NCI-H446 treated with DMSO at 0.1 percent for 48 hours (cell line): ENCODE measurements at regions not wholly inside any gene's neighbourhood (a gene's known extent, or its start where the extent isn't known, plus 50 kb on each side); places are given as distances from the start of the nearest gene placed in this dataset.
A peak's percentile ranks its signal among the peaks of the same experiment; 100 is the strongest.
"Not testable (repeated sequence)": the region's sequence is repeated elsewhere in the genome, so short reads cannot be mapped to it uniquely, and the experiment has no call there.

Experiments
- DNase-seq: peaks from one replicate; lab custom pipeline; 2025; lab: John Stamatoyannopoulos, UW

- no peak for DNase-seq
Measured at GRCh38 chr2:101610750-101611315, 86.7 kb upstream of the MAP4K4 start.

GRCh38 chr2:101609433-101609832 is 88.1 kb upstream of the MAP4K4 start:
- no peak for DNase-seq

GRCh38 chr2:101608408-101609310 is 88.8 kb upstream of the MAP4K4 start:
- DNase-seq = no peak

GRCh38 chr2:101597347-101597944 is 100.1 kb upstream of the MAP4K4 start:
- peak; percentile 28 for DNase-seq

GRCh38 chr2:101596333-101596732 is 101.2 kb upstream of the MAP4K4 start:
- DNase-seq = no peak

GRCh38 chr2:101587251-101587650 is 110.3 kb upstream of the MAP4K4 start:
- no peak for DNase-seq

- DNase-seq = no peak
Measured at GRCh38 chr2:101583861-101584260, 108.9 kb upstream of the RFX8 start.

GRCh38 chr2:101581675-101582299 is 106.9 kb upstream of the RFX8 start:
- no peak for DNase-seq

- DNase-seq = no peak
Measured at GRCh38 chr2:101580528-101580927, 105.6 kb upstream of the RFX8 start.

- DNase-seq = no peak
Measured at GRCh38 chr2:101578671-101579070, 103.8 kb upstream of the RFX8 start.

GRCh38 chr2:101578135-101578534 is 103.2 kb upstream of the RFX8 start:
- not testable (repeated sequence) for DNase-seq

GRCh38 chr2:101577173-101577572 is 102.3 kb upstream of the RFX8 start:
- DNase-seq = no peak

- DNase-seq = no peak
Measured at GRCh38 chr2:101574622-101575021, 99.7 kb upstream of the RFX8 start.

GRCh38 chr2:101571951-101572350 is 97.0 kb upstream of the RFX8 start:
- no peak for DNase-seq

- DNase-seq = no peak
Measured at GRCh38 chr2:101569886-101570520, 95.1 kb upstream of the RFX8 start.

- DNase-seq = no peak
Measured at GRCh38 chr2:101568969-101569368, 94.1 kb upstream of the RFX8 start.

- DNase-seq = no peak
Measured at GRCh38 chr2:101566632-101567228, 91.8 kb upstream of the RFX8 start.

GRCh38 chr2:101563849-101564248 is 88.9 kb upstream of the RFX8 start:
- DNase-seq = no peak

GRCh38 chr2:101560780-101561315 is 85.9 kb upstream of the RFX8 start:
- no peak for DNase-seq

- no peak for DNase-seq
Measured at GRCh38 chr2:101559551-101559950, 84.6 kb upstream of the RFX8 start.

- no peak for DNase-seq
Measured at GRCh38 chr2:101558740-101559525, 84.0 kb upstream of the RFX8 start.
